Uterus (tissue), 2 donors: ENCODE measurements at regions not wholly inside any gene's neighbourhood (a gene's known extent, or its start where the extent isn't known, plus 50 kb on each side); places are given as distances from the start of the nearest gene placed in this dataset.

Experiments
- CTCF ChIP-seq, 4 experiments: fragments of 200-600 bp in 2 of 4; fragments of 450-650 bp in 2 of 4; sonication (generic) in 2 of 4; IDR thresholded peaks; one replicate each; pipeline ENCODE4 v1.5.1; 2016 to 2019; ENCODE audit warnings: antibody characterized with exemption in 4 of 4, mild to moderate bottlenecking in 2 of 4, moderate library complexity in 1 of 4
- POLR2A ChIP-seq, 2 donors: fragments of 450-650 bp; IDR thresholded peaks; one replicate each; pipeline ENCODE4 v1.6.1; 2016; ENCODE audit warnings: antibody characterized with exemption in 2 of 2, mild to moderate bottlenecking in 1 of 2, moderate library complexity in 1 of 2

GRCh38 chr1:208885060-208885459 is 640.9 kb upstream of the PLXNA2 start:
- TF ChIP-seq CTCF (IDR thresholded peaks at IDR 0.05) (no peak), POLR2A (IDR thresholded peaks at IDR 0.05) (no peak)
